NCI-H1694 (cell line): ENCODE measurements at regions not wholly inside any gene's neighbourhood (a gene's known extent, or its start where the extent isn't known, plus 50 kb on each side); places are given as distances from the start of the nearest gene placed in this dataset.

Source experiments
- DNase-seq: peaks from one replicate; lab custom pipeline; 2025; lab: John Stamatoyannopoulos, UW

- DNase-seq: no peak
Observed at GRCh38 chr2:128632501-128632800, 313.8 kb upstream of the HS6ST1 start.

- DNase-seq: no peak
Observed at GRCh38 chr2:128633501-128633900, 314.8 kb upstream of the HS6ST1 start.

DNA sequence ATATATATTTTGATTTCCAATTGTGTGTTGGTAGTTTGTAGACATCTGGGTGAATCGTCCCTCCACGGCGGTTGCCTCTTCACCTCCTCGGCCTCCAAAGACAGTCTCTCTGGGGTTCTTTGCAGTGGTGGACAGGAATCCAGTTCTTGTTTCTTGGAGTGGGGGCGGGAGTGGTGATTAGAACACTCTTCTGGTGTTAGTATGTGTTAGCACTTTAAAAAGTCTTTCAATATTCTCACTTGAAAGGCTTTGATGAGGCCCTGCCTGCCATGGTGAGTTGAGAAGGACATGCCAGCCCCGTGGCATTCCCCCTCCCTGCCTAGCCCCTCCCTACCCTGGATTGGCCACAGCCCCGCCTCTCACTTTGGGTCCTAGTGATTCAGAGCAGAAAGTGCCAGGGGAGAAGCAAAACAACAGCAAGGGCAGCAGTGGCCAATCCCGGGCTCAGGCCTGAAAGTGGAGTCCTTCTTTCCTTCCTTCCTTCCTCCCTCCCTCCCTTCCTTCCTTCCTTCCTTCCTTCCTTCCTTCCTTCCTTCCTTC lies 316.8 kb upstream of the HS6ST1 start:
- DNase-seq: no peak

DNA sequence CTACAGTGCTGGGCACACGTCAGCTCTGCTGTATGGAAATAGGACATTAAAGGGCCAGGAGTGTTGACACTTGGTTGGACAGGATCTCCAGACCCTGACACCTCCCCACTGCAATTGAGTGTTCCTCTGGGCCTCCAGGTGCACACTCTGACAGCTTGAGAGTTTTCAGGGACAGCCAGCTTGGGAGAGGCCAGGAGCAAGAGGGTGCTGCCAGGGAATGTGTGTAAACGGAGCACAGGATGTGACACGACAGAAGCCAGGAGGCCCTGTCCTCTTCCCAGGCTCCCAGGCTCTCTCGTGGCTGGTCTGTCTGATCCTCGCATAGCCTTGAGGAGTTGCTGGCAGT lies 318.1 kb upstream of the HS6ST1 start:
- DNase-seq: no peak

DNA sequence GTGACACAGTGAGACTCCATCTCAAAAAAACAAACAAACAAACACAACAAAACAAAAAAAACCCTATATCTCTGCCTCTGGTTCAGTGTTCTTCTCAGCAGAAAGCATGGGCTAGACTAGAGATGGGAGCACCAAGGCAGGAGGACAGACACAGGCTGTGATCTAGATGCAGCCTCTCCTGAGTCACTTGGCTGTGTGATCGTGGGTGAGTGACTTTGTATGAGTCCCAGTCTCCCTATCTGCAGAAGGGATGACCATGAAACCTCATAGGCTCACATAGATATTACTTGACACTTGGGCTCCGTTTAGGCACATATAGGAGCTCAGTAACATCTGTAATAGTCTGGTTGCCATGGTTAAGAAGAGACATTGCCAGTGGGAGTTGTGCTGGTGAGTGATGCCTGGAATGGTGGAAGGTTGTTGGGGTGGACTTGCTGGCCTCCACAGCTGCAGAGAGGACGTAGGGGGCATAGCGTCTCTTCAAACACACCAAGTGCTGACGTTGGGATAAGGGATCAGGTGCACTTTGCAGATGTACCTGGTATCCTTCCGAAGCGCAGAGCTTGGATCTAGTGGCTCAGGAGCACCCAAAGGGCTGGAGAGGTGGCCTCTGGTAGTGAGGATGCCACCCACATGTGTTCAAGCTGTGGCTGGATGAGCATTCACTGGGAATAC lies 318.9 kb upstream of the HS6ST1 start:
- no peak for DNase-seq

- peak; percentile 34 for DNase-seq
Observed at GRCh38 chr2:128638341-128639119, 319.9 kb upstream of the HS6ST1 start.

DNA sequence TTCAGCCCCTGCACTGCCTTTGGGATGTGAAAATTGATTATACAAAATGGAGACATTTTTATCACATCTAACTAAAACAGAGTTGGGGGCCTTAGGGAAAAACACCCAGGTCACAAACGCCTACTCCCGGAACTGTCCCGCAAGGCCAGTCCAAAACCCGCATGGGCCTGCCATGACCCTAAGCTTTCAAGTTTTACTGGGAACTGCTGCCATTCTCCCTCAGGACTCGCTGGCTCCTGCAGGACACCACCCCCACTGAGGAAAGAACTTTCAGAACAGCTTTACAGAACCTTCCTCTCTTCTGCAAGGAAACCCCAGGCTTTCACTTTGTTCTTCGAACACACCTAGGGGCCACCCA lies 320.4 kb upstream of the HS6ST1 start:
- DNase-seq: no peak

GRCh38 chr2:128639693-128640092 lies 321.0 kb upstream of the HS6ST1 start:
- no peak for DNase-seq

DNA sequence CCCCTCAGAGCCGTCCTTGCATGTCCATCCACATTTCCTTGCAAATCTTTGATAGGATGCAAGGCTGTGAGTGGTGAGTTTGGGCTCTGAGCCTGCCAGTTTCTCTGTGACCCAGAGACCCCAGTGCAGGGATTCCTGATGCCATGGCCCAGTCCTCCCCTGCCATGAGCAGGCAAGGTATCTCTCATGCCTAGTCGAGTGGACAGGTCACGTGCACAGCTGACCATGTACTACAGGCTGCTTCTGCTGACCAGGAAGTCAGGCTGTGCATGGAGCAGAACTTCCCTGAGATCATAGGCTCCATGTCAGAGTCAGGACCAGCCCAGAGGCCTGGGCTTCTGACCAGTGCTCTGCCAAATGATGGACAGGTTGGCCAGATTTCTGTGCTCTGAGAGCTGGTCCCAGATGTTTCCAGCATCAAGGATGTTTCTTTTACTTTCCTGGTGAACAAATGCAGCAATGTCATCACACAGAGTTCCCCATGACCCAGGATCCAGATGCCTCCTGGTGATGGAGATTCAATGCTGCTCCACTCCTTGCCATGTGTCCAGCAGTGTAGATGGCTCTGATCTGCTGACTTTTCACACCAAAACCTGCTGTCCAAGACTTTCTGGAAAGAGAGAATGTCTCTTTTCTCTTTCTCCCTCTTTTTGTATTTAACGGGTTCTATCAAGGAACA lies 321.6 kb upstream of the HS6ST1 start:
- no peak for DNase-seq

DNA sequence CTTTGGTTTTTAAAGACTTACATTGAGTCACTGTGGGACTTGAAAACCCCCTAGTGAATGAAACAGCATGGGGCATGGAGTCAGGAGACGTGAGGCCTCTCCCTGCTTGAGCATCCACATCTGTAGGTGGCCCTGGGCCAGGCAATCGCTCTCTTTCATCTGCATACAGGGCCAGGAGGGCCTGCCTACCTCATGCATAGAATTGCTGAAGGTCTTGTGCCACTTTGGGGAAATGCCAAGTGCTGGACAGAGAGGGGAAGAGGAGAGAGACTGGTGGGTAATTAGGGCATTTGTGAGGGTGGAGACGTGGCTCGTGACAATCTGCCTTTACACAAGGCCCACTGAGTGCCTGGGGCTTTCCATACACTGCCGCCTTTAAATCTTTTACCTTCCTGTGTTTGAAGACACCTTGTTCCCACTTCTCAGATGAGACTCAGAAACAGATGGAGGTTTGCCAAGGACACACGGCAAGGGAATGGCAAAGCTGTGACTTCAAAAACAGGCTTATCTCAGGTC lies 322.2 kb upstream of the HS6ST1 start:
- DNase-seq: no peak

DNA sequence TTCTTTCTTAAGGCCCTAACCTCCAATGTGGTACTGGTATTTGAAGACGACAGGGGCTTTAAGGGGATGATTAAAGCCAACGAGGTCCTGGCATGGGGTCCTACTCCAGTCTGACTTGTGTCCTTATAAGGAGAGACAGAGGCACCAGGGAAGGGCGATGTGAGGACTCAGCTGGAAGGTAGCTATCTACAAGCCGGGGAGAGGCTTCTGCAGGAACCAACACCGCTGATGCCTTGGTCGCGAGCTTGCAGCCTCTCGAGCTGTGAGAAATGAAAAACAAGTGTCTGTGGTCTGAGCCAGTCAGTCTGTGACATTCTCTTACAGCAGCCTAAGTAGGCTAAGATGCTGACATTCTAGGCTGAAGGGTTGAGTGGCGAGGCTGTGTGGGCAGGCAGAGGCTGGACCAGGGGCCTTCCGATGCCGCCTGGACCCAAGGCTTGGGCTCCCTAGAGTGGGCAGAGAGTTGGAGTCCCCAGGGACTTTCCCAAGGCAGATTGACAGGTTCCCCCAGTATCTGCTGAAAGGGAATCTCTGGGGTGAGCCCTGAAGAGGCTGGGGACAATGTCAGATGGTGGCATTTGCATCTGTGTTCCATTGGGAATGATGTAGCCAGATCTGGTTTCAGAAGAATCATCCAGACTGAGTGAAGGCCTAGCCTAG lies 322.9 kb upstream of the HS6ST1 start:
- no peak for DNase-seq

GRCh38 chr2:128642316-128642715 lies 323.6 kb upstream of the HS6ST1 start:
- DNase-seq: no peak

GRCh38 chr2:128642821-128643220 lies 324.2 kb upstream of the HS6ST1 start:
- DNase-seq: no peak

- no peak for DNase-seq
Observed at GRCh38 chr2:128643221-128644065, 324.8 kb upstream of the HS6ST1 start.

GRCh38 chr2:128644156-128644555 lies 325.5 kb upstream of the HS6ST1 start:
- DNase-seq: no peak

DNA sequence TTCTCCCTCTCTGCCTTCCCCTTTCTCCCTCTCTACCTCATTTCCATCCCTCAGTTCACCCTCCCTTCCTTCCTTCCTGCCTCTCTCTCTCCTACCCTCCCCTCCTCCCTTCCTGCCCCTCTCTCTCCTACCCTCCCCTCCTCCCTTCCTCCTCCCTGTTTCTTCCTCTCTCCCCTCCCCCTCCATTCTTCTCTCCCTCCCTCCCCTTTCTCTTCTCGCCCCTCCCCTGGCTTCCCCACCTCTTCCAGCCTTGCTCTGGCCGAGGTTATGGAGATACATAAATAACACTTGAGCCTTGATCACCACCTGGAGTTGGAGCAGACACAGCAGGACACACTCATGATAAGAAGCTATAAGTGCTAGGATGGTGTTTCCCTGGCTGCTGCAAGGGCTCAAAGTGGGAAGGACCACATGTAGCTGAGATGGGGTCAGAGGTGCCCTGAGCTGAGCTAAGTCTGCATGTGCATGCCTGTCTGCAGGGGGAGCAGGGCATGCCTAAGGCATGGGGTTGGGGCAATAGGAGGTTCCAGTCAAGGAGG lies 326.1 kb upstream of the HS6ST1 start:
- no peak for DNase-seq

DNA sequence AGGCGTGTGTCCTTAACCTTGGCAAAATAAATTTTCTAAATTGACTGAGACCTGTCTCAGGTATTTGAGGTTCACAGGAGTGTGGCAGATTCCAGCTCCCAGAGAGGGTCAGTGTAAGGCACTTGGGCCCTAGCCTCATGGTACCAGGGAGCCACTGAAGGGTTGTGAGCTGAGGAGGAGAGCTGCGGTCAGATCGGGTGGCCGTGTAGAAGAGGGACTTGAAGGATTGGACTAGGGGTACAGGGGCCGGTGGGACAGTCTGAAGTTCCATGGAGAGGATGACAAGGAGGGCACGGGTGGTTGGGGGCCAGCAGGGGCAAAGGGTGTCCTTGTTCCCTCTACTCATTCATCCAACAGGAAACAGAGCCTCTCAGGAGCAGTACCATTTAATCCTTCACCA lies 327.0 kb upstream of the HS6ST1 start:
- DNase-seq: no peak

DNA sequence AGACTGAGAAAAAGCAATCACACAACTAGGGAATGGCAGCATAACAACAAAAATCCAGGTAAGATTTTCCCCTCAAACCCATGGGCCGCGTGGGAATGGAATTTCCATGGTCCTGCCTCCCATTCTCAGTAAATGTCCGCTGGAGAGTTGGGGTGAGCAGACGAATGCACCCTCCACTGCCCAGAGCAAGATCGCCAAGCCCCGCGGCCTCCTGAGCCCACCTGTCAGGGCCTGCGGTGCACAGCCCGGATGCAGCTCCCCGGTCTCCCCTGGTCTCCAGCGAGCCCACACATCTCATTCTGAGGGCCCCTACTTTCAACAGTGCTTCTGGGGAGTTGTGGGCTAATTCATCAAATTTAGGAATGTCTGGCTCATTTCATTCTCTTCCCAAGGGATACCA lies 327.4 kb upstream of the HS6ST1 start:
- DNase-seq: no peak

DNA sequence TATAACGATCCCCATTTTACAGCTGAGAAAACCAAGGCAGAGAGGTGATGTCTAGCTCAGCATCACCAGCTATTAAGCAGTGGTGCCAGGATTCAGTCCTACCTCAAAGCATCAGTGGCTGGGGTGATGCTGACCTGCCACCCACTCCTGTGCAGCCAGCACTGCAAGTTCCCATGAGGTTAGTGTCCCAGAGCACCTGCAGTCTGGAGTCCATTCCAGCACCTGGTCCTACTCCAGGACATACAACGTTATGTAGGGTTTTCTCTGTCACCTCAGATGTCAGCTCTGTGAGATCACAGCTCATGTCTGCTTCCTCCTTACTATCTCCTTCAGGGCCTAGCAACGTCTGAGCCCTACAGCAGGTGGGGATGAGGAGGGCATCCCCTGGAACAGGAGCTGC lies 328.0 kb upstream of the HS6ST1 start:
- no peak for DNase-seq

GRCh38 chr2:128651000-128651399 lies 332.3 kb upstream of the HS6ST1 start:
- no peak for DNase-seq

DNA sequence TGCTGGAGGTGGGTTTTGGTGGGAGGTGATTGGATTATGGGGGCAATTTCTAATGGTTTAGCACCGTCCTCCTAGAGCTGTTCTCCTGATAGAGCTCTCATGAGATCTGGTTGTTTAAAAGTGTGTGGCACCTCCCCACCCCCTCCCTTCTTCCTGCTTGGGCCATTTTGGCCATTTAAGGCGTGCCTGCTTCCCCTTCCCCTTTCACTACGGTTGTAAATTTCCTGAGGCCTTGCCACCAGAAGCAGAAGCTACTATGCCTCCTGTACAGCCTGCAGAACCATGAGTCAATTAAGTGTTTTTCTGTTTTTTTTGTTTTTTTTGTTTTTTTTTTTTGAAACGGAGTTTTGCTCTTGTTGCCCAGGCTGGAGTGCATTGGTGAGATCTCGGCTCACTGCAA lies 335.7 kb upstream of the HS6ST1 start:
- DNase-seq: no peak
